Muscle layer of colon (tissue), 2 donors: ENCODE measurements at regions not wholly inside any gene's neighbourhood (a gene's known extent, or its start where the extent isn't known, plus 50 kb on each side); places are given as distances from the start of the nearest gene placed in this dataset.

Source experiments
- H3K27ac ChIP-seq: one replicate; pipeline ENCODE4 v1.7.0; 2013; ENCODE audit warnings: low read depth, mild to moderate bottlenecking, low read length, moderate library complexity
- H3K27me3 ChIP-seq, 2 donors: one replicate each; pipeline ENCODE4 v1.7.0; 2013; ENCODE audit warnings: low read length in 2 of 2, mild to moderate bottlenecking in 2 of 2; ENCODE audit not compliant: insufficient read depth in 2 of 2, control insufficient read depth in 1 of 2
- H3K36me3 ChIP-seq: one replicate; pipeline ENCODE4 v1.7.0; 2013; ENCODE audit warnings: mild to moderate bottlenecking, low read length; ENCODE audit not compliant: insufficient read depth
- H3K4me1 ChIP-seq: one replicate; pipeline ENCODE4 v1.7.0; 2013; ENCODE audit warnings: mild to moderate bottlenecking, low read length; ENCODE audit not compliant: insufficient read depth
- H3K4me3 ChIP-seq, 2 donors: one replicate each; pipeline ENCODE4 v1.7.0; 2013; ENCODE audit warnings: low read length in 2 of 2, low read depth in 1 of 2, mild to moderate bottlenecking in 1 of 2, moderate library complexity in 1 of 2
- H3K9ac ChIP-seq: one replicate; pipeline ENCODE4 v1.7.0; 2013; ENCODE audit warnings: low read length
- H3K9me3 ChIP-seq: one replicate; pipeline ENCODE4 v1.7.0; 2013; ENCODE audit warnings: mild to moderate bottlenecking, low read length
- donor health status: abdominal sarcoma.
- donor health status: Adenocarcinoma of cecum.

DNA sequence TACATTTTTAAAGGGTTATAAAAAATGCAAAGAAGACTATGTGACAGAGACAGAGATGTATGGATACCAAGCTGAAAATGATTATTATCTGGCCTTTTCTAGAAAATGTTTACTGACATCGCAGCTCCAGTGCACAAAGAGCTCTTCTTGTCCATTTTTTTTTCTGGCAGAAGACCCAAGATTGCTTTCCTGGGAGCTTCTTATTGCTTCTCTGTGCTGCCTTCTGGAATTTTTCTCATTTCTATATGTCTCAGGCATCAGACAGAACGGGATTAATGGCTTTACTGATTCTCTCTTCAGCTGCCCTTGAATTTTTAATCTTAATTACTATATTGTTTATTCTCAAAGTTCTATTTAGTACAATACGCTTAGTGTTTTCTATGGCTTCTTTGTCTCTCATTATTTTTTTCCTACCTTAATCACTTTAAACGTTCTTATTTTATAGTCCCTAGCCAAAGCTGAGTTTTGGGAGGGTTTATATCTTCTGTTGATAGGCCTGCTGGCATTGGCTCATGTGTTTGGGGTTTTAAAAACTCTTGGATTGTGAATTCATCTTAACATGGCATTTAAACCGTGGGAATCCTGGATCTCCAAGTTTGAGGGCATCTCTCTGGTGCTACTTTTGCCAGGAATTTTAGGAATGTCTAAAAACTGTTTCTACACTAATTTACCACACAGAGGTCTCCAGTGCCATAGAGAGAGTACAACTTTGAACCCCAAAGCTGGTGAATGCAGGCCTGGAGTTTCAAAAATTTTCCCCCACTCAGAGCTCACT, 138.9 kb upstream of the LNX1 start:
- no peak overlapping the region for H3K27ac ChIP-seq
- no peaks in the 10 kb centered on the region for H3K36me3 ChIP-seq
- H3K4me3 ChIP-seq, result no peak overlapping the region
- H3K9me3 ChIP-seq, result no peaks in the 10 kb centered on the region
- no peaks in the 10 kb centered on the region for H3K4me1 ChIP-seq
- no peaks in the 10 kb centered on the region for H3K27me3 ChIP-seq
- no peak overlapping the region for H3K9ac ChIP-seq

DNA sequence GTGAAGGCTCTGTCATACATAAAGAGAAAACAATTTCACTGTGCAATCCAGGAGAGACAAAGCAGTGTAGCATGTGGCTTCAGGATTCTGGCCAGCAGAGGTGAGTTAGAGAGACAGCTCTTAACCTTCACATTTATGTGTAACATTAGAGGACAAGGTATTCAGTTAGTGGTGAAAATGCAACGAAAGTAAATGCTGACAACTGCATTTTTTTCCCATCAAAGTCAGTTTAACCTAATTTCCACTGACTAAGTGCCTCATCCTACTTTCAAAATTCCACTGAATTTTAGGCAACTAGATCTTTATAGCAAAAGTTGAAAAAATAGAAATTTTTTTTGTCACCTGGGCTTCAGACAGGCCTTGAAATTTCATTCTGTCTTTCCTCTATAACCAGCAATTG, 130.8 kb upstream of the LNX1 start:
- H3K9ac ChIP-seq, result no peak overlapping the region
- no peaks in the 10 kb centered on the region for H3K9me3 ChIP-seq
- no peaks in the 10 kb centered on the region for H3K36me3 ChIP-seq
- H3K27ac ChIP-seq, result no peak overlapping the region
- H3K4me1 ChIP-seq, result no peaks in the 10 kb centered on the region
- no peak overlapping the region for H3K4me3 ChIP-seq
- no peaks in the 10 kb centered on the region for H3K27me3 ChIP-seq

DNA sequence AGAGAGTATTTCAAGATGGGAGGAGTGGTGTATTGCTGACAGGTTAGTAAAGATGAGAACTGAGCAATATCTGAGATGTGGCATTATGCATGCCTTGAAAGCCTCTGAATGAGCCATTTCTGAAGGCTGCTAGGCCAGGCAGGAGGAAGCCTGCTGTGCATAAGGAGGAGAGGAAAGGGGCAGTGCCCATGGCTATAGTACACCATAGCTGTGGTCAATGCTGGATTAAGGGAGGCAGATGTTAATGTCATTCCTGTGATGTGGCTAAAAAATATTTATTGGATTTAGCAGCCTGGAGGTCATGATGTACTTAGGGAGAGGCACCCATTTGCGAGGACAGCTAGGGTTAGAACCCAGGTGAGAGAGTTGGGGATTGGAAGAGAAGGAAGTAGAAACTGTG, 130.0 kb upstream of the LNX1 start:
- Histone ChIP-seq H3K9me3 (no peaks in the 10 kb centered on the region), H3K4me1 (no peaks in the 10 kb centered on the region), H3K4me3 (no peak overlapping the region), H3K36me3 (no peaks in the 10 kb centered on the region), H3K9ac (no peak overlapping the region), H3K27me3 (no peaks in the 10 kb centered on the region), H3K27ac (no peak overlapping the region)

DNA sequence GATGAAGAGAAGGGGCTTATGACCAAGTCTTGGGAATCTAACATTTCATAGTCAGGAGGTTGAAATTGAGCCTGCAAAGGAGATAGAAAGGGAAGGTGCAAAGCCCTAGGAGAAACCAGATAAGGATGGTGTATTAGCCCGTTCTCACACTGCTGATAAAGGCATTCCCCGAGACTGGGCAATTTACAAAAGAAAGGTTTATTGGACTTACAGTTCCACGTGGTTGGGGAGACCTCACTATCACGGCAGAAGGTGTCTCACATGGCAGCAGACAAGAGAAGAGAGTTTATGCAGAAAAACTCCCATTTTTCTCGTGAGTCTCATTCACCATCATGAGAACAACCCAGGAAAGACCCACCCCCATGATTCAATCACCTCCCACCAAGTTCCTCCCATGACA, 129.5 kb upstream of the LNX1 start:
- Histone ChIP-seq H3K4me1 (no peaks in the 10 kb centered on the region), H3K9ac (no peak overlapping the region), H3K36me3 (no peaks in the 10 kb centered on the region), H3K4me3 (no peak overlapping the region), H3K27ac (no peak overlapping the region), H3K9me3 (no peaks in the 10 kb centered on the region), H3K27me3 (no peaks in the 10 kb centered on the region)

DNA sequence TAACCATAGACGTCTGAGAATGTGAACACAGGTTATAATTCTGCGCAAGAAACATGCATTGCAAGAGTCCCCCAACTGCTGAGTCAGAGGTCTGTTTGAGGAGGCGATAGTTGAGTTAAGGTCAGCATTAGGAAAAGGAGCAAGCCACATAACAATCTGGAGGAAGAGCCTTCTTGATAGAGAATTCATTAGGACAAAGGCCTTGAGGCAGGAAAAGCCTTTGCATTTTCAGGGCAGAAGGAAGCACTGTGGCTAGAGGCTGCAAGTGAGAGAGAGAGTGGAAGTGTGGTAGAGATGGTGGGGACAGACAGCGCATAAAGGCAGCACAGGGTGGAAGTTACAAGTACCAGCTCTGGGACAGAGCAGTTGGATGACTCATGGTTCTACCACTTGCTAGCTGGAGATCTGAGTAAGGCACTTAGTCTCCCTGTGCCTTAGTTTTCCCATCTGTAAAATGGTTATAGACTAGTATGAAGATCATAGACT, 125.8 kb upstream of the LNX1 start:
- H3K27ac ChIP-seq, result no peak overlapping the region

GRCh38 chr4:53716471-53717063, 125.3 kb upstream of the LNX1 start:
- no peaks in the 10 kb centered on the region for H3K9me3 ChIP-seq
- no peak overlapping the region for H3K9ac ChIP-seq
- H3K4me3 ChIP-seq, result no peak overlapping the region
- no peak overlapping the region for H3K27ac ChIP-seq
- H3K36me3 ChIP-seq, result no peaks in the 10 kb centered on the region
- H3K4me1 ChIP-seq, result no peaks in the 10 kb centered on the region
- H3K27me3 ChIP-seq, result peaks cover 0 to 3% of the 10 kb centered on the region in 2 donors

More for the DNA sequence above, 125.8 kb upstream of the LNX1 start:
- Histone ChIP-seq H3K4me3 (no peak overlapping the region), H3K9ac (no peak overlapping the region), H3K27me3 (peaks cover 0 to 3% of the 10 kb centered on the region in 2 donors), H3K9me3 (no peaks in the 10 kb centered on the region), H3K4me1 (no peaks in the 10 kb centered on the region), H3K36me3 (no peaks in the 10 kb centered on the region)

- Histone ChIP-seq H3K27ac (no peak overlapping the region), H3K36me3 (no peaks in the 10 kb centered on the region), H3K4me3 (no peak overlapping the region), H3K4me1 (no peaks in the 10 kb centered on the region), H3K9me3 (no peaks in the 10 kb centered on the region), H3K27me3 (peaks cover 0 to 3% of the 10 kb centered on the region in 2 donors), H3K9ac (no peak overlapping the region)
Observed at GRCh38 chr4:53716011-53716410, 124.7 kb upstream of the LNX1 start.

GRCh38 chr4:53714236-53715140, 123.2 kb upstream of the LNX1 start:
- no peak overlapping the region for H3K27ac ChIP-seq
- no peaks in the 10 kb centered on the region for H3K4me1 ChIP-seq
- H3K4me3 ChIP-seq, result no peak overlapping the region
- H3K9me3 ChIP-seq, result no peaks in the 10 kb centered on the region
- no peak overlapping the region for H3K9ac ChIP-seq
- peaks cover 0 to 3% of the 10 kb centered on the region in 2 donors for H3K27me3 ChIP-seq
- no peaks in the 10 kb centered on the region for H3K36me3 ChIP-seq

DNA sequence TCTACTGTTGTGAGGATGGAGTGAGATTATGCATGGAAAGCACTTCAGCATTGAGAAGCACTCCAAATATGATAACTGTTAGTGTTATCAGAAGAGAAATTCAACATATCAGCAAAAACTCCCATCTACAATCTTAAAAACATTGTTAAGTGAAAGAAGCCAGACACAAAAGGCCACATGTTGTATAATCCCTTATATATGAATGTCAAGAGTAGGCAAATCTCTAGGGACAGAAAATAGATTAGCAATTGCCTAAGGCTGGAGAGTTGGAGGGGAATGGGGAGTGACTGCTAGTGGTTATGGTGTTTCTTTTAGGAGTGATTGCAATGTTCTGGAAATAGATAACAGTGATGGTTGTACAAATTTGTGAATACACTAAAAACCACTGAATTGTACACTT, 122.5 kb upstream of the LNX1 start:
- Histone ChIP-seq H3K9me3 (no peaks in the 10 kb centered on the region), H3K9ac (no peak overlapping the region), H3K4me3 (no peak overlapping the region), H3K27me3 (peaks cover 0 to 3% of the 10 kb centered on the region in 2 donors), H3K27ac (no peak overlapping the region), H3K36me3 (no peaks in the 10 kb centered on the region), H3K4me1 (no peaks in the 10 kb centered on the region)

DNA sequence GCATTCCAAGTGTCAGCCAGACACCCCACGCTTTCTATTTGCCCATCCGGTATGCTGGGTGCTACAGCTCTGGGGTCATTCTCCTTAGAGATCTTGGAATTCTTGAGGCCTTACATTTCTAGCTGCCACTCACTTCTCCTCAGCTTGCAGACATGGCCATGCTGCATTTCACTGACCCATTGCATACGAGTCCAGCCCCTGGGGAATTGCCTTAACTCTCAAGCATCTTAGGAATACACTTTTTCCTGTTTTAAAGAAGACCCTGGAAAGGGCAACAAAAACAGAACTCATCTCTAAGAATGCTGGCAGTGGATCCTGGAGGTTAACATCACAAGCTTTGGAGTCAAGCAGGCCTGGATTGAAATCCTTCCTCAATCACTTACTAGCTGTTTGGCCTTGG, 122.0 kb upstream of the LNX1 start:
- Histone ChIP-seq H3K27ac (no peak overlapping the region), H3K27me3 (peaks cover 0 to 3% of the 10 kb centered on the region in 2 donors), H3K36me3 (no peaks in the 10 kb centered on the region), H3K4me1 (no peaks in the 10 kb centered on the region), H3K9ac (no peak overlapping the region), H3K9me3 (no peaks in the 10 kb centered on the region), H3K4me3 (no peak overlapping the region)

GRCh38 chr4:53712408-53713020, 121.2 kb upstream of the LNX1 start:
- no peak overlapping the region for H3K27ac ChIP-seq
- H3K27me3 ChIP-seq, result peaks cover 0 to 3% of the 10 kb centered on the region in 2 donors
- no peaks in the 10 kb centered on the region for H3K4me1 ChIP-seq
- H3K4me3 ChIP-seq, result no peak overlapping the region
- H3K9ac ChIP-seq, result no peak overlapping the region
- H3K9me3 ChIP-seq, result no peaks in the 10 kb centered on the region
- no peaks in the 10 kb centered on the region for H3K36me3 ChIP-seq
